GM12864 (cell line): ENCODE measurements at regions not wholly inside any gene's neighbourhood (a gene's known extent, or its start where the extent isn't known, plus 50 kb on each side); places are given as distances from the start of the nearest gene placed in this dataset.

Experiments
- DNase-seq: peaks from one replicate; pipeline ENCODE4 v3.0.0-alpha.2; 2011; ENCODE audit warnings: low read depth
- H3K4me3 ChIP-seq: 2 replicates; pipeline ENCODE4 v1.5.1; 2011; ENCODE audit warnings: mild to moderate bottlenecking, low read depth, low read length, control low read depth
- TF ChIP-seq, protein P1 (sequence below): IDR thresholded peaks from 2 replicates; pipeline ENCODE4 v1.5.1; 2011; ENCODE audit warnings: low read depth, mild to moderate bottlenecking, moderate library complexity, low read length, control low read depth, inconsistent platforms; ENCODE audit errors: missing control alignments

DNA sequence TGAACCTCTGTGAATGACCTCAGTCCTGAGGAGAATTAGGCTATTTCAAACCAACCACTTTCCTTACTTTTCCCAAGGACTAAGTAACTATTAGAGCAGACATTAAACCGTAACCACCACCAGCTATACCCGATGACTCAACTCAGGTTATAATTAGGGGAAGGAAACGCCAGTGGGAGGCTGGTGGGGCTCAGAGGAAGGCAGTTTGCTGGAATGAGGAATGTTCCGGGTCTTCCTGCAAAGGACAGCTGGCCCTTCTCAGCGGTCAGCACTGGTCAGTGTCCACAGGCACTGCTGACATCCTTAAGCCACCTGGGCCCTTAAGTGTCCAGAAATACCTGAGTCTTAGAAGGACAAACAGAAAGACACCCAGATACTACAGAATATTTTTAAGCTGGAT is 515.2 kb downstream of the MAFB start:
- TF ChIP-seq, protein P1, sequence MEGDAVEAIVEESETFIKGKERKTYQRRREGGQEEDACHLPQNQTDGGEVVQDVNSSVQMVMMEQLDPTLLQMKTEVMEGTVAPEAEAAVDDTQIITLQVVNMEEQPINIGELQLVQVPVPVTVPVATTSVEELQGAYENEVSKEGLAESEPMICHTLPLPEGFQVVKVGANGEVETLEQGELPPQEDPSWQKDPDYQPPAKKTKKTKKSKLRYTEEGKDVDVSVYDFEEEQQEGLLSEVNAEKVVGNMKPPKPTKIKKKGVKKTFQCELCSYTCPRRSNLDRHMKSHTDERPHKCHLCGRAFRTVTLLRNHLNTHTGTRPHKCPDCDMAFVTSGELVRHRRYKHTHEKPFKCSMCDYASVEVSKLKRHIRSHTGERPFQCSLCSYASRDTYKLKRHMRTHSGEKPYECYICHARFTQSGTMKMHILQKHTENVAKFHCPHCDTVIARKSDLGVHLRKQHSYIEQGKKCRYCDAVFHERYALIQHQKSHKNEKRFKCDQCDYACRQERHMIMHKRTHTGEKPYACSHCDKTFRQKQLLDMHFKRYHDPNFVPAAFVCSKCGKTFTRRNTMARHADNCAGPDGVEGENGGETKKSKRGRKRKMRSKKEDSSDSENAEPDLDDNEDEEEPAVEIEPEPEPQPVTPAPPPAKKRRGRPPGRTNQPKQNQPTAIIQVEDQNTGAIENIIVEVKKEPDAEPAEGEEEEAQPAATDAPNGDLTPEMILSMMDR: no peak
- DNase-seq: no peak
- H3K4me3 ChIP-seq: no peak overlapping the region

DNA sequence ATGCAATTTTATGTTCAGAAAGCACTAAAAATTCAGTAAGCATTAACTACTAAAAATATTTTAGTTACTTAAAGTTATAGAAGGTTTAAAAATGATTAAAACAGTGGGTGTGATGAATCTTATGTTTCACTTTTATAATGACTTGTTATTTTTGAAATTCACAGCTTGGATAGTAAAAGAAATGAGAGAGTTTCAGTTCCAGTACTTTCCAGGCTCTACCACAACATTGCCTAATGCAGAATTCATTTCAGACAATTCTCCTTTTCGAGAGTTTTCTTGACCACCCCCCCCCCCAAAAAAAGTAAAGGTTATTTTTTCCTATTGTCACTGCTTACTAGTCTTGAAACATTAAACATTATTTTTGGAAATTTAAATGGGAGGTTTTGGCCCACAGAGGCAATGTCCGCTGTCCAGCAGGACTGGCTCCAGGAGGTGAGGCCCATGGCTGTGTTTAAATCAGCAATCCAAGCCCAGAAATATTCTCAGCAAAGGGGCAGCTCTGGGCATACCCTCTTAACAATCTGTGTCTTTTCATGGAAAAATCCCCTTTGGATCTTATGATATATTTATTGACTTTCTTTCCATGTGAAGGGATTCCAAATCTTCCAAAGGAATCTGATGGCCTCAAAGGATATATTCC is 519.9 kb downstream of the MAFB start:
- TF ChIP-seq, protein P1: no peak
- DNase-seq: no peak
- no peak overlapping the region for H3K4me3 ChIP-seq

DNA sequence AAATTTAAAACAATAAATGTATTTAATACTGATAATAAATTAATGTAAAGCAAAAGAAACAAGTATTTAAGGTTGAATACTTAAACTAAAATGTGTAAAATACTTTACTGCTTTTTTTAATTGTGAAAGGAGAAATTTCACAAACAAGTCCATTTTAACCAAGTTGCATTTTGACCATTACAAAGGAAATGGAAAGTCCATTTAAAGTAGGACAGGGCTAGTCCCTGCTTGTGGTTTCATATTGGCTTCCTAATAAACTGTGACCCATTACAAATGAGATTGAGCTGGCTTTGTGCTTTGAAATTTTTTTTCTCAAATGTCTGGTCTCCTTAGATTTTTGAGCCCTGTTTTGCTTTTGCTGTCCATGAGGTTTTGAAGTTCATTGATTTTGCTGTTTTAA is 527.6 kb downstream of the MAFB start:
- no peak for DNase-seq
- no peak overlapping the region for H3K4me3 ChIP-seq
- TF ChIP-seq, protein P1: no peak

DNA sequence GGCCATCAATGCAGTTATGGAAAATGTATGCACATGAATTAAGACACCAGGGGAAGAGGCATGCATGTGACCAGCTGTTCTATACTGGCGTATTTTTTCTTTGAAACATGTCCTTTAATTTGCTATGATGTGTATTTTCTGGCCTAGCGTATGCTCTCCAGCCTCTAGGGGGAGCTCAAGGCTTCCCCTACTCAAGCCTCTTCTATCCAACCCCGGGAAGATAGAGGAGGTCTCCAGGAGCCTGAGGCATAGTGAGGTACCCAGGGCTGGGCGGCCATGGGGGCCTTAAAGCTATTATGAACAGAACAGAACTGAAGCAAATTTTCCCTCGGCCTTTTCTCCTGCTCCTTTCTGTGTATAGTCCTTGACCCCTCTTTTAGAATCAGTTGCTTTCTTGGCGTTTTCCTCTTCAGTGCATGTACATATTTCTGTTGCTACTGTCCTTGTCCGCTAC is 528.9 kb downstream of the MAFB start:
- no peak overlapping the region for H3K4me3 ChIP-seq
- DNase-seq: peak; percentile 8
- TF ChIP-seq, protein P1: peak; percentile 89

DNA sequence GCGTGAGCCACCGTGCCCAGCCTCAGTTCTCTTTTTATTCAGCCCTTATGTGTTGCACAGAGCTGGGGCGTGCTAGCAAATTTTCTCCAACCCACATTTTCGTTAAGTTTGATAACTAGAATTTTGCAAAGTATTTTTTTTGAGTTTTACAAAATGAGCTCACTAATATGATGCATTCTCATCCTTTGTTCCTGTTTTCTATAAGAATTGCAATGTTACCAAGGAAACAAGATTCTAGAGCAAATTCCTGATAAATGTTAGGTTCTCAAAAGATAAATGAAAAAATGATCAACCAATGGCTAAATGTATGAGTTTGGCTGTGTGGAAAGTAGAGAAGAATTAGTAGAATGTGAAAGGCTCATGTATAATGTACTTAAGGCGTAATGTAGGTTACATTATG is 529.8 kb downstream of the MAFB start:
- TF ChIP-seq, protein P1: no peak
- no peak overlapping the region for H3K4me3 ChIP-seq
- no peak for DNase-seq

DNA sequence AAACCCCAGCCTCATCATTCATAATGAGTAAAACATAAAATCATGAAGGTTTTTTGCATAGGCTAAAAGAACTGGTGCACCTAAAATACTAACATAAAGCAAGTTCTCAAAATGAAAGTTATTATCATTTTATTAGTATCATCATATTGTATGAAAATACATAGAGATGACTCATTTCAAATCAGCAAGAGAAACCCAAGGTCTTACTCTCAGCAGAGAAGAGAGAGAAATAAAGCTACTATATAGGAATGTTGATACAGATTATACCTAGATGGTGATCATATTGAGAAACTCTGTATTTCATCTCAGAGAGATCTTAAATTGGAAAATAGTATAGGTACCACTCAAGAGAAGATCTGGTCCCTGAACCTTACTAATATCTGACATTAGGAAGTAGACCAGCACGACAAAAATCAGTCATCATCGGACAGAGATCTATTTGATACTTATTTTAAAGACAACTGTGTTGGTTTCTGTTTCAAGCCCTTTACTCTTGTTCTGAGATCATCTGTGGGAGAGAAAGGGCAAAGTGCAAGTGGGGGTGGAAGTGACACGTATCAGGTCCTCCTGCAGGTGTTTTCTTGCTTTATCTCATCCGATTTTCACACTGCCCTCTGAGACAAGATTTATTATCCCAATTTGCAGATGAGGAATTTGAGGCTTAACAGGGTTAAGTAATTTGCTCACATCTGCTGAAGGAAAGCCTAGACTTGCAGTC is 532.3 kb downstream of the MAFB start:
- DNase-seq: peak; percentile 46
- H3K4me3 ChIP-seq: no peak overlapping the region
- TF ChIP-seq, protein P1: no peak
